ENCODE measurements at regions not wholly inside any gene's neighbourhood (a gene's known extent, or its start where the extent isn't known, plus 50 kb on each side); places are given as distances from the start of the nearest gene placed in this dataset.

GRCh38 chr18:67302043-67302442 lies 214.5 kb downstream of the DSEL start:
- H3K27ac ChIP-seq (ENCODE audit: insufficient read depth, low read depth, low read length, poor library complexity, severe bottlenecking), result no peak overlapping the region
- no peaks in the 10 kb centered on the region for H3K4me1 ChIP-seq (ENCODE audit: control insufficient read depth, insufficient read depth, low read length)
- no peaks in the 10 kb centered on the region for H3K9me3 ChIP-seq (ENCODE audit: control insufficient read depth, low read length)
- H3K27me3 ChIP-seq (ENCODE audit: control insufficient read depth, insufficient read depth, low read length, poor library complexity, severe bottlenecking), result no peaks in the 10 kb centered on the region
- WGBS, 2 experiments, result 85 to 91% methylated on average over 1 of the region's 1 CpG
- H3K4me3 ChIP-seq (ENCODE audit: insufficient read depth, low read depth, low read length), result no peak overlapping the region
- H3K36me3 ChIP-seq (ENCODE audit: control insufficient read depth, insufficient read depth, low read length), result no peaks in the 10 kb centered on the region

GRCh38 chr18:67301592-67301991 lies 214.9 kb downstream of the DSEL start:
- Histone ChIP-seq H3K36me3 (ENCODE audit: control insufficient read depth, insufficient read depth, low read length) (no peaks in the 10 kb centered on the region), H3K4me1 (ENCODE audit: control insufficient read depth, insufficient read depth, low read length) (no peaks in the 10 kb centered on the region), H3K27ac (ENCODE audit: insufficient read depth, low read depth, low read length, poor library complexity, severe bottlenecking) (no peak overlapping the region), H3K9me3 (ENCODE audit: control insufficient read depth, low read length) (no peaks in the 10 kb centered on the region), H3K4me3 (ENCODE audit: insufficient read depth, low read depth, low read length) (no peak overlapping the region), H3K27me3 (ENCODE audit: control insufficient read depth, insufficient read depth, low read length, poor library complexity, severe bottlenecking) (no peaks in the 10 kb centered on the region)
- WGBS, 2 experiments, result 83 to 89% methylated on average over 1 of the region's 1 CpG

- no peaks in the 10 kb centered on the region for H3K9me3 ChIP-seq (ENCODE audit: control insufficient read depth, low read length)
- H3K4me1 ChIP-seq (ENCODE audit: control insufficient read depth, insufficient read depth, low read length), result no peaks in the 10 kb centered on the region
- H3K36me3 ChIP-seq (ENCODE audit: control insufficient read depth, insufficient read depth, low read length), result no peaks in the 10 kb centered on the region
- no peak overlapping the region for H3K27ac ChIP-seq (ENCODE audit: insufficient read depth, low read depth, low read length, poor library complexity, severe bottlenecking)
- WGBS, 2 experiments, result 97 to 98% methylated on average over 4 of the region's 4 CpGs
- H3K4me3 ChIP-seq (ENCODE audit: insufficient read depth, low read depth, low read length), result no peak overlapping the region
- H3K27me3 ChIP-seq (ENCODE audit: control insufficient read depth, insufficient read depth, low read length, poor library complexity, severe bottlenecking), result no peaks in the 10 kb centered on the region
Observed at GRCh38 chr18:67300498-67300897, 216.0 kb downstream of the DSEL start.

GRCh38 chr18:67292814-67293213 lies 223.7 kb downstream of the DSEL start:
- Histone ChIP-seq H3K9me3 (ENCODE audit: control insufficient read depth, low read length) (no peaks in the 10 kb centered on the region), H3K27ac (ENCODE audit: insufficient read depth, low read depth, low read length, poor library complexity, severe bottlenecking) (no peak overlapping the region), H3K4me1 (ENCODE audit: control insufficient read depth, insufficient read depth, low read length) (no peaks in the 10 kb centered on the region), H3K4me3 (ENCODE audit: insufficient read depth, low read depth, low read length) (no peak overlapping the region), H3K36me3 (ENCODE audit: control insufficient read depth, insufficient read depth, low read length) (no peaks in the 10 kb centered on the region), H3K27me3 (ENCODE audit: control insufficient read depth, insufficient read depth, low read length, poor library complexity, severe bottlenecking) (no peaks in the 10 kb centered on the region)
- 84 to 88% methylated on average over 3 of the region's 3 CpGs for WGBS, 2 experiments

GRCh38 chr18:67290421-67290820 lies 226.1 kb downstream of the DSEL start:
- Histone ChIP-seq H3K4me1 (ENCODE audit: control insufficient read depth, insufficient read depth, low read length) (no peaks in the 10 kb centered on the region), H3K27me3 (ENCODE audit: control insufficient read depth, insufficient read depth, low read length, poor library complexity, severe bottlenecking) (no peaks in the 10 kb centered on the region), H3K9me3 (ENCODE audit: control insufficient read depth, low read length) (no peaks in the 10 kb centered on the region), H3K36me3 (ENCODE audit: control insufficient read depth, insufficient read depth, low read length) (no peaks in the 10 kb centered on the region), H3K27ac (ENCODE audit: insufficient read depth, low read depth, low read length, poor library complexity, severe bottlenecking) (no peak overlapping the region), H3K4me3 (ENCODE audit: insufficient read depth, low read depth, low read length) (no peak overlapping the region)
- WGBS, 2 experiments, result 79% methylated on average over 3 of the region's 4 CpGs

- H3K4me3 ChIP-seq (ENCODE audit: insufficient read depth, low read depth, low read length), result no peak overlapping the region
- H3K27me3 ChIP-seq (ENCODE audit: control insufficient read depth, insufficient read depth, low read length, poor library complexity, severe bottlenecking), result no peaks in the 10 kb centered on the region
- H3K36me3 ChIP-seq (ENCODE audit: control insufficient read depth, insufficient read depth, low read length), result no peaks in the 10 kb centered on the region
- H3K27ac ChIP-seq (ENCODE audit: insufficient read depth, low read depth, low read length, poor library complexity, severe bottlenecking), result no peak overlapping the region
- H3K4me1 ChIP-seq (ENCODE audit: control insufficient read depth, insufficient read depth, low read length), result no peaks in the 10 kb centered on the region
- no peaks in the 10 kb centered on the region for H3K9me3 ChIP-seq (ENCODE audit: control insufficient read depth, low read length)
- WGBS, 2 experiments, result 100% methylated on average over 1 to 2 of the region's 2 CpGs
Observed at GRCh38 chr18:67285583-67285982, 230.9 kb downstream of the DSEL start.

- Histone ChIP-seq H3K9me3 (ENCODE audit: control insufficient read depth, low read length) (no peaks in the 10 kb centered on the region), H3K4me3 (ENCODE audit: insufficient read depth, low read depth, low read length) (no peak overlapping the region)
Observed at GRCh38 chr18:67282796-67283195, 233.7 kb downstream of the DSEL start.

GRCh38 chr18:67281746-67282145 lies 234.8 kb downstream of the DSEL start:
- H3K27me3 ChIP-seq (ENCODE audit: control insufficient read depth, insufficient read depth, low read length, poor library complexity, severe bottlenecking), result no peaks in the 10 kb centered on the region
- no peaks in the 10 kb centered on the region for H3K4me1 ChIP-seq (ENCODE audit: control insufficient read depth, insufficient read depth, low read length)
- H3K4me3 ChIP-seq (ENCODE audit: insufficient read depth, low read depth, low read length), result no peak overlapping the region
- no peaks in the 10 kb centered on the region for H3K9me3 ChIP-seq (ENCODE audit: control insufficient read depth, low read length)
- H3K36me3 ChIP-seq (ENCODE audit: control insufficient read depth, insufficient read depth, low read length), result no peaks in the 10 kb centered on the region
- H3K27ac ChIP-seq (ENCODE audit: insufficient read depth, low read depth, low read length, poor library complexity, severe bottlenecking), result no peak overlapping the region
- WGBS, 2 experiments, result 89 to 96% methylated on average over 1 of the region's 1 CpG

More at GRCh38 chr18:67282796-67283195, 233.7 kb downstream of the DSEL start:
- H3K4me1 ChIP-seq (ENCODE audit: control insufficient read depth, insufficient read depth, low read length), result no peaks in the 10 kb centered on the region
- H3K27me3 ChIP-seq (ENCODE audit: control insufficient read depth, insufficient read depth, low read length, poor library complexity, severe bottlenecking), result no peaks in the 10 kb centered on the region
- H3K36me3 ChIP-seq (ENCODE audit: control insufficient read depth, insufficient read depth, low read length), result no peaks in the 10 kb centered on the region
- no peak overlapping the region for H3K27ac ChIP-seq (ENCODE audit: insufficient read depth, low read depth, low read length, poor library complexity, severe bottlenecking)

- Histone ChIP-seq H3K9me3 (ENCODE audit: control insufficient read depth, low read length) (no peaks in the 10 kb centered on the region), H3K4me3 (ENCODE audit: insufficient read depth, low read depth, low read length) (no peak overlapping the region), H3K36me3 (ENCODE audit: control insufficient read depth, insufficient read depth, low read length) (no peaks in the 10 kb centered on the region), H3K27ac (ENCODE audit: insufficient read depth, low read depth, low read length, poor library complexity, severe bottlenecking) (no peak overlapping the region), H3K4me1 (ENCODE audit: control insufficient read depth, insufficient read depth, low read length) (no peaks in the 10 kb centered on the region), H3K27me3 (ENCODE audit: control insufficient read depth, insufficient read depth, low read length, poor library complexity, severe bottlenecking) (no peaks in the 10 kb centered on the region)
- WGBS, 2 experiments, result 86 to 94% methylated on average over 2 to 5 of the region's 5 CpGs
Observed at GRCh38 chr18:67280486-67281242, 235.9 kb downstream of the DSEL start.

GRCh38 chr18:67279988-67280387 lies 236.5 kb downstream of the DSEL start:
- H3K27me3 ChIP-seq (ENCODE audit: control insufficient read depth, insufficient read depth, low read length, poor library complexity, severe bottlenecking), result no peaks in the 10 kb centered on the region
- H3K27ac ChIP-seq (ENCODE audit: insufficient read depth, low read depth, low read length, poor library complexity, severe bottlenecking), result no peak overlapping the region
- no peaks in the 10 kb centered on the region for H3K4me1 ChIP-seq (ENCODE audit: control insufficient read depth, insufficient read depth, low read length)
- no peaks in the 10 kb centered on the region for H3K9me3 ChIP-seq (ENCODE audit: control insufficient read depth, low read length)
- no peaks in the 10 kb centered on the region for H3K36me3 ChIP-seq (ENCODE audit: control insufficient read depth, insufficient read depth, low read length)
- WGBS, 2 experiments, result 94% methylated on average over 2 of the region's 3 CpGs; no CpG with 5 or more reads in 1 of the 2 experiments
- H3K4me3 ChIP-seq (ENCODE audit: insufficient read depth, low read depth, low read length), result no peak overlapping the region

All from ectodermal cell (in vitro differentiated cells).